Activated CD4-positive, CD25-positive, alpha-beta regulatory T cell treated with anti-CD3 and anti-CD28 coated beads, Interleukin-2, amount 50 U/mL, for 16 hours (primary cell): ENCODE measurements at regions not wholly inside any gene's neighbourhood (a gene's known extent, or its start where the extent isn't known, plus 50 kb on each side); places are given as distances from the start of the nearest gene placed in this dataset.
"Not testable (repeated sequence)": the region's sequence is repeated elsewhere in the genome, so short reads cannot be mapped to it uniquely, and the experiment has no call there.

Source experiments
- DNase-seq: peaks from one replicate; pipeline ENCODE4 v3.0.0-alpha.2; 2020; ENCODE audit warnings: low read depth, low spot score

DNA sequence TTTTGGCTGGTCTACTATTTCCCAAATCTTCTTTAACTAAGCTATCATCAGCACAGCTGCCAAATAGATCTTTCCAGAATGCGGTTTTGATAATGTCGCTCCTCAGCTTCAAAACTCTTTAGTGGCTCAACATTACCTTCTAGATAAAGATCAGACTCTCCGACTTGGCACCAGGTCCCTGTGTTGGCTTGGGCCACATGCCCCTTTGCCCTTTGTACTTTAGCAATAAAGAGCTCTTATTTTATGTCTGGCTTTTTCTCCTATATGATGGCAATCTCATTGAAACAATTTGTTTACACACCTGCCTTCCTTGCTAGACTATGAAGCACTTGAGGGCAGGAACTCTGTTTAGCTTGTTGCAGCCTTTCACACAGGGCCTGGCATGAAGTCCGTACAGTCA, 128.9 kb upstream of the GATA6 start:
- no peak for DNase-seq

DNA sequence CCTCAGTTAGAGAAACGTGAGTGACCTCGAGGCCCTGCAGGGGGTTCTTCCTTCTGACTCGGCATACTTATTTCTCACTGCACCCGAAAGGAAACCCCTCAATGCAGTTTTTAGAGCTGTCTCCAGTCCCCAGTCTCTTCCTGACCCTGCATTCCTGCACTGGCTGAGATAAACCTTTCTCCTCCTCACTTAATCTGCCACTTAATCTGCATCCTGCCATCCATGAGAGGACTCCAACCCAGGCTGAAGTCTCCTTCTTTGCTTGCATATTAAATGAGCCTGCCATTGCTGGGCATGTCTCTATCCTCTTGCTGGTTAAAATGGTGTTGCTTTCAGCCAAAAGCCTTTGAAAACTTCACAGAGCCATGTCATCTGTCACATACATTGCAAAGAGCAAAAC, 125.6 kb upstream of the GATA6 start:
- DNase-seq, result no peak

DNA sequence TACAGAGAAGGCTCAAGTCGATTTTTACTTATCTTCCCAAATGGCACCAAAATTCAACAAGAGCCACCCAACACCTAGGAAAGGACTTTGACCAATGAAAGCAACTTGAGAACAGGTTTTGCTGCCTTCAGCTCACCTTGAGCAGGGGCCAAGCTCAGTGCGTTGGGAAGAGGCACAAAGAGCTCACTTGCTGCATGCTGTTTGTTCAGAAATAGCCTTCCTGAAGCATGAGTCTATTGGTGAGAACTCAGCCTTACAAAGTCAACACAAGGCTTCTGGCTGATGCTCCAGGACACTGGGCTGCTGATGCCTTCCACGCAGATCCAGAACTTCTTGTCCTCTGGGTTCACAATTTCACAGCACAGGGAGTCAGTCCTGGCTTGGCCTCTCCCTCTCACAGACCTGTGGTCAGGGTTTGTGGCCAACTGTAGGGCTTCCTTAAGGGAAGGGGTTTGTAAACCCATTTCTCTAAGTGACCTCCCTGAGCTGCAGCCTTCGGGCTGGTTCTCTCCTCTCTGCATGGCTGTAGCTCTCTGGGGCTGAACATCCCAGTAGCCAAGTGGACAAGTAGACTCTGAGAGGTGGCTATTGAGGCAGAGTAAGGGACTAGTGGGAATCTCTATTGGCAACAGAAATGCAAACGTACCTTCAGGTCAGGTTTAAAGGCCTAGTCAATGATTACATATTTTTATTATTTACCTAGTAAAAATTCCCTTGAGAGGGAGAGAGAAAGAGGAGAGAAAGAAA, 124.7 kb upstream of the GATA6 start:
- no peak for DNase-seq

DNA sequence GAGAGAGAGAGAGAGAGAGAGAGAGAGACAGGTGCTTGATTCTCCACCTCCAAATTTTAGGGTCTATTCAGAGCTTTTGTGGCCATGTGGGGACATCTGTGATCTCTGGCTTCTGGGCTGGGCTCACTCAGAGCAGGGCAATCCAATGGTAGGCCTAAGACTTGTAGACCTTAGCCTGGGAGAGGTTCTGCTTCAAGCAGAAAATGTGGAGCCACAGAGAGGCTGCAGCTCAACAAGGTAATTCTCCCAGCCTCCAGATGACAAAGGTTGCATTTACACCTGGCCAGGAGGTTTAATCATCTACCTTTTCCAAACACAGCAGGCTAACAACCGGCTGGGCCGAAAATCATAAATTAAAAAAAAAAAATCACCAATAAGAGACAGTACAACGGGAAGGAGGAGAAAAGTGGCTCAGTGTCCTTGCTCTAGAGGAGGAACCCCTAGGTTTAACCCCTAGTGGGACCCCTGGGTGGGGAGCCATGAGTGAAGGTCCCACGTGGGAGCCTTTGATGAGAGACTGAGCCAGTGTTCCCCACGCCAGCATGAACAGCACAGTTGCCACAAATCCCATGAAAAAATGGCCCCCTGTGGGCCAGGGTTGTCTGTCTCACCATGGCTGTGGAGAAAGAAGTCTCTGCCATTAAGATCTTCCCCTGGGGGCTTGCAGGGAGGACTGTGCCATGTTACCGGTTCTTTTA, 124.0 kb upstream of the GATA6 start:
- DNase-seq, result no peak

DNA sequence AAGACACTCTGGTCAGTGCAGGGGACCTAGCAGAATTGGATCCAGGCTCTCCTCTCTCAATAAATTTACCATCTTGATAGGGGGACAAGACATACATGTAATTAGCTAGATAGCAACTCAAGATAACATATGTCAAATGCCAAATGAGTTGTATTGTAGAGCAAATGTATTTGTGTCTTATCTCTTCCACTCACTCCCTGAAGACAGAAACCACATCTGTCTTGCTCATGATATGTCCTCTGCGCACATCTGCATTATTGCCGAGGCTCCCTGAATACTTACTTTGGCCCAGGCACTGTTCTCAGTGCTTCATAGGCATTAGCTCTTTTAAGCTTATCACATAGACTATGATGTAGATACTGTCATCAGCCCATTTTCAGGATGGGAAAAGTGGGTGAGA, 122.9 kb upstream of the GATA6 start:
- no peak for DNase-seq

DNA sequence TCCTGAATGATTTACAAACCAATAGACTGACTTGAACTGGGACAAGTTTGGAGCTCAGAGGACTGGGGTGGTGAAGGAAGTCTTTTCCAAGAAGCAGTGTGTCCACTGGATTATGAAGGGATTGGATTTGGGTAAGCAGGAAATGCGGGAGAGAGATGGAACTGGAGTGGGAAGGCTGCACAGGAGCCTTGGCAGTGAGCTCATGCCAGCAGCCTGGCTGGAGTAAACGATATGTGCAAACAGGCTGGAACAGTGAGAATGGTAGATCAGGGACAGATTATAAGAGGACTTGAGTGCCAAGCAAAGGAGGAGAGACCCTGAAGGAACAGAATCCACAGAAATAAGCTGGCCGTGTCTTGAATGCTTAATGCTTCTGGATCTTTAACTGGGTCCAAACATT, 121.9 kb upstream of the GATA6 start:
- no peak for DNase-seq

DNA sequence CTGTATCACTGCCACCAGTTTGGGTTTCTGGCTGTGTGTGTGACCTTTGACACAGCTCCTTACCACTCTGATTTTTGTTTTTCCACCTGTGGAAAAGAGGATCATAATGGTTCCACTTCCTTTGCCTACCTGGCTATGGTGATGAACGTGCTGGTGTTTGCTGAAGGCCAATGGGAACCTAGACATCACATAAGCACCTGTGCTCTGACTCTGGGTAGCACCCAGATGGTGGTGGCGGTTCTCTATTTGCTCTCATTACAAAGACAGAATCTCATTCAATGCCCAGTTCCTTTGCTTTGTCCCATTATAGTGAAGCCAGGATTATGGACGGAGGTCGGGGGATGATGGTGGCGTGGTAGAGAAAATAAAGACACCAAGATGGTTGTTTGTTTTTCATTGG, 121.2 kb upstream of the GATA6 start:
- DNase-seq, result no peak

DNA sequence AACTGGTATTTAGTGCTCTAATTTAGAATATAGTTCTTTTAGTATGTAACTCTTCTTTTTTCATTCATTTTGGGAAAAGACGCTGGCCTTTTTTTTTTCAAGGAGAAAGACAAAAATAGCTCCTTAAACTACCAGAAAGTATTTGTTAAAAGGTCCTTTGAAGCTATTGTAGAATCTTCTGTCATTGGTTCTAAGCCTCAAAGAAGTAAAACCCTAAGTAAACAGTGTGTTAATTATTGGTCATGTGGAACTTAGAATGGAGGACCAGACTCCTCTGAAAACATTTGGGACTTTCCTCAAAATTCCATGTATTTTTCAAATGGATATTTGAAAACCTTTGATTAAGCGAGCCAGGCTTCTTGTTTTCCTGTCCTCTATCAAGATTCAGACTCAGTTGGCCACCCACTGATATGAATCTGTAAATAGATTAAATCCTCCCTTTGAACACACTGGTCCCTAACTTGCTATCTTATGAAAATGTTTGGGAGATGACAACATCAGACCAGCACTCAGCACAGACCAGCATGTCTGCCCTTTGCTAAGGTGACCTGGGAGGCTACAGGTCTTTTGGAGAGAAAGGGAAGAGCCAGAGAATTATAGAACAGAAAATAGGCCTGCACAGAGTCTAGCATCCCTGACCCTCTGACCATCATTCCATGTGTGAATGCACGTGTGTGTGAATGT, 120.3 kb upstream of the GATA6 start:
- DNase-seq, result no peak

DNA sequence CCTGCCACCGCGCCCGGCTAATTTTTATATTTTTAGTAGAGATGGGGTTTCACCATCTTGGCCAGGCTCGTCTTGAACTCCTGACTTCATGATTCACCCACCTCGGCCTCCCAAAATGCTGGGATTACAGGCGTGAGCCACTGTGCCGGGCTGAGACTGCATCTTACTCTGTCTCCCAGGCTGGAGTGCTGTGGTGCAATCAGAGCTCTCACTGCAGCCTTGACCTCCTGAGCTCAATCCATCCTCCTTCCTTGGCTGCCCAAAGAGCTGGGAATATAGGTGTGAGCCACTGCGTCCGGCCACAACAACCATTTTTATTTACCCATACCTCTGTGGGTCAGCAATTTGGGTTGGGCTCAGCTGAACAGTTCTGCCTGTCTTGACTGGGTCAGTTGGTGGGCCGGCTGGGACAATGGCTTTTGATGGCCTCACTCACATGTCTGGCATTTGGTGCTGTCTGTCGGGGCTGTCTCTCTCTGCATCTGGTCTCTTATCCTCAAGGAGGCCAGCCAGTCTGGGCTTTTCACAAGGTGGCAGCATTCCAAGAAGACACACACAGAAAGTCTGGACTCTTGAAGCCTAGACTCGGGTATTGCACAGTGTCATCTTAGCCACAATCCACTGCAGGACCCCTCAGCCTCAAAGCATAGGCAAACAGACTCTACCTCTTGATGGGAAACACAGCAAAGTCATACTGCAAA, 116.8 kb upstream of the GATA6 start:
- DNase-seq, result no peak

DNA sequence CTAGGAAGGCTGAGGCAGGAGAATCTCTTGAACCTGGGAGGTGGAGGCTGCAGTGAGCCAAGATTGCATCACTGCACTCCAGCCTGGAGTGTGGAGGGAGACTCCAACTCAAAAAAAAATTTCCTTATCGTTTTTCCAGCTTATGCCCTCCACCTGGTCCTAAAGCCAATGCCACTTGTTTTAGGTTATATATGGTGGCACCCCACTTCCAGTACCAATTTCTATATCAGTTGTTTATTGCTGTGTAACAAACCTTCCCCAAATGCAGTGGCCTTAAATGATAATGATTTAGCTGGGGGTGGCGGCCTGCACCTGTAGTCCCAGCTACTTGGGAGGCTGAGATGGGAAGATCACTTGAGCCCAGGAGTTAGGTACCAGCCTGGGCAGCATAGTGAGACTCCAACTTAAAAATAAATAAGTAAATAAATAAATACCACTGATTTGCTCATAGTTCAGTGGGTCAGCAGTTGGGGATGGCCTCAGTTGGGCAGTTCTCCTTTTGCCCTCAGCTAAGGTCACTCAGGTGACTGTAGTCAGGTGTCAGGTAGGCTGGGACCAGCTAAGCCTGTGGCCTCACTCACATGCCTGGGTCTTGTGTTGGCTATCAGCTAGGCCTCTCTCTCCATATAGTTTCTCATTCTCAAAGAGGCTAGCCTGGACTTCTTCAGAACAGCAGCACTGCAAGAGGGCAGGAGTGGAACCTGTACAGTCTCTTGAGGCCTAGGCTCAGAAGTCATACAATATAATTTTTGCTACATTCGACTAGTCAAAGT, 113.7 kb upstream of the GATA6 start:
- DNase-seq, result no peak

DNA sequence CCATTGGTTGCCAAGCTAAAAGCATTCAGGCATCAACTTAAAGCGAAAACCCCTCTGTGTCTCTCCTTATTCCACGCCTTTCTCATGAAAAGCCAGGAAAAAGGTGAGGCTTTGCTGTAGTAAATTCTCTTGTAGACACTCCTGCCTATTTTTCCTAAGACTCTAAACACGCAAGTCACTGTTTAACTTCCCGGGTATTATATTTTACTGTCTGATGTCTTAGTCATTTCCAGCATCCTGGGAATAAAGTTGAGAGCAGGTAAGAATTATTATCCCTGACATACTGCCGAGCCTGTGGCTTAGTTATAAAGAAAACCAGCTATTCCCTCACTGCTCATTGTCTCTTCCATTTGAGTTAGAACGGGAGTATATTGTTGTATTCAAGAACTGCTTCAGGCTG, 112.4 kb upstream of the GATA6 start:
- DNase-seq, result no peak

DNA sequence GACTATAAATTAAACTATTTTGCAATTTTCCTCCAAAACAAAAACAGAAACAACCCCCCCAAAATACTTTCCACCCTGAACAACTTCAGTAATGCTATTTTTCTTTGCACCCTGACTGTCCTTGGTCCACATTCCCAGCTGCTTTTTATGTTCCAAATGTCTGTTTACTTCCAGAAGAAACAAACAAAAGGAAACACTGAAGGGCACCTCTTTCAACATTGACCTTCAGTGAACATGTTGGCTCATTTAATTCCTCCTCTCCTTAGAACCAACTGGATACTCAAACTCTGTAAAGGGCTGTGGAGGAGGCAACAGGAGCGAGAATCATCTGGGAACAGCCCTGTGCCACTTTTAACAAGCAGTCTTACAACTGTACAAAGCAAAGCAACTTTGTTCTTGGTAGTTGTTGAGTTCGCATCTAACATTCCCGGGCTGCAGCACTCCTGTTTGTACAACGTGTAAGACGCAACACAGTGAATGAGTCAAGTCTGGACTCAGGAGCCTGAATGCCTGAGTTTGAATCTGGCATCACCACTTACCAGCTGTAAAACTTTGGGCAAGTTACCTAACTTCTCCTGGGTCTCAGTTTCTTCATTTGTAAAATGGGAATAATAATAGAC, 111.4 kb upstream of the GATA6 start:
- no peak for DNase-seq

DNA sequence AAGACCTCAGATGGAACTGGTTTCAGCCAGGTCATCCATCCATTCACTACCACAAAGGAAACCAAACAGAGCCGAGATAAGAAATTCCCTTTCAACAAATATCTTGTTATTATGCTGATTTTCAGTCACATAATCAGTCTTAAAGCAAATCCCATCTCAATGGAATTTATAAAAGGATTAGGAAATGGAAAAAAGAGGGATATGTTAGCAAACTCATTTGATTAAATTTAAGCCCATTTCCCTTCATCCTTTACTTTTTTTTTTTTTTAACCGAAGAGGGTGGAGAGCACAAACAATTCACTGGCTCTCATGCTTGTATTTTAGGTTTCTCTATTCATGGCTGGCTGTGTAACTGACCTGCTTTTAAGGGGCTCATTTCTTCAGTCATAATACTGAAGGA, 109.0 kb upstream of the GATA6 start:
- DNase-seq, result no peak

DNA sequence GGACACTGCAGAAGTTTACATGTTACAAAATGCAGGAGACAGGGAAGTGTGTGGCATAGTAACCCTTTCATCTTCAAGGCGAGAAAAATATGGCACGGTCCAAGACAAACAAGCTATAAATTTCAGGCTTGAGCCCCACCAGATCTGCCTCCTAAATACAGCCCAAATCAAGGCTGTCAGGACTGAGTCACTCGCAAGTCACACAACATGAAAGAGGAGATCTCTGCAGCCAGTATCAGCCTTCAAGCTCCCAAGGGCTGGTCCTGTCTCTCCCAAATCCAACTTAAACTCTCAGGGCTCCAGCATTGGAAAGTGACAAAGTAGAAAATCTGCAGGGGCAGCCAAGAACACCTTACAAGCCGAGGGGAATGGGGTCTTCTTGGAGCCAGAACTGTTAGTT, 106.3 kb upstream of the GATA6 start:
- DNase-seq, result no peak

DNA sequence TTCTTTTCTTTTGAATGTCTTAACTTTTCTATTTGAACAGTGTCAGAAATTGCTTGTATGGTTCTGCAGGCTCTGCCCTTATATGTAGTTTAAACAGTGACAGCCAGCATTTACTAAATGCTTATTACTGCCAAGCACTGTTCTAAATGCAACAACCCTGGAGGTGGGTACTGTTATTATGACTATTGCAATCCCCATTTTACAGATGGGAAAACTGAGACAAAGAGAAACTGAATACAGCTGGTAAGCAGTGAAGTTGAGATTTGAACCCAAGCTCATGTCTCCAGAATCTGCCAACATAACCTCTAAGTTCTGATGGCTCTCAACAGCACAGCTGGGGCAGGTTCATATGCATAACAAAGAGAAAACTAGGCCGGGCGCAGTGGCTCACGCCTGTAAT, 105.7 kb upstream of the GATA6 start:
- no peak for DNase-seq

DNA sequence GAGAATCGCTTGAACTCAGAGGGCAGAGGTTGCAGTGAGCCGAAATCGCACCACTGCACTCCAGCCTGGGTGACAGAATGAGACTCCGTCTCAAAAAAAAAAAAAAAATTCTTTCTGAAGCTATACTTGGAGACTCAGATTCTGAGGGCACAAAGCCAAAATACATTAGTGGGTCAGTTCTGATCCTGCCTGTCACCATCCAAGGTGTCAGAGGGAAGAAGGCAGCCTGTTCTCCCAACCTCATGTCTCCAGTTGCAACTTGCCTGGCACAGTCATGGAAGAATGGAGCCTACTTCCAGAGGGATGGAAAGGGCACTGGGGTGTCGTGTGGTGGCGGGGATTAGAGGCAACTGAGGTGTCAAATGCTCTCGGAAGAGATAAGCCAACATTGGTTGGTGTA, 104.8 kb upstream of the GATA6 start:
- DNase-seq, result no peak

DNA sequence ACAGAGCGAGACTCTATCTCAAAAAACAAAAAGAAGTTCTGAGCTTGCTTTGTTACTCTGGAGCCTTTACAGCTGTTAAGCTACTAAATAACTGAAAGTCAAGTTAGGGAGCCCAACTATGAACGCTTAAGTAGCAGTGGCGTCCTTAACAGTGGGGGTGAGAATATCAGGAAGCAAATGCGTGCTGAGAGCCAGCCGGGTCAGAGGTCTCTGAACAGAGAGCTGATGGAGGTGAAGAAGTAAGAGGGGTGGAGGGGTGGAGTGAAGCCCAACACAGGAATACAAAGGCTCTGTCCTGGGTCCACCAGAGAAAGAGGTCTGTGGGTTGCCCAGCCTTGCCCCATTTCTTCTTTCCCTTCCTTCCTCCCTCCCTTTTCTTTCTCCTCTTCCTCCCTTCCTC, 104.1 kb upstream of the GATA6 start:
- DNase-seq, result no peak

DNA sequence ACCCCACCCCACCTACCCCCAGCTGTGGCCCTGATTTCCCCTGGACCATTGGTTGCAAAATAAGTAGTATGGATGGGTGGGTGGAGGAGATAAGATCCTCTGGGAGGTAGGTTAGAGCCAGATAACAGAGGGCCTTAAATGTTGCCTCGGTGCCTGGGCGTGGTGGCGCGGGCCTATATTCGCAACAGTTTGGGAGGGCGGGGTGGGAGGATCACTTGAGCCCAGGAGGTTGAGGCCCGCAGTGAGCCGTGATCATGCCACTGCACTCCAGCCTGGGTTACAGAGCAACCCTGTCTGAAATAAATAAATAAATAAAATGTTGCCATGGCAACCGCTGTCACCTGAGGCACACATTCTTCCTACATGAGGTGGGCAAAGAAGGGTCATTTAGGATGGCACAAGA, 103.3 kb upstream of the GATA6 start:
- no peak for DNase-seq

DNA sequence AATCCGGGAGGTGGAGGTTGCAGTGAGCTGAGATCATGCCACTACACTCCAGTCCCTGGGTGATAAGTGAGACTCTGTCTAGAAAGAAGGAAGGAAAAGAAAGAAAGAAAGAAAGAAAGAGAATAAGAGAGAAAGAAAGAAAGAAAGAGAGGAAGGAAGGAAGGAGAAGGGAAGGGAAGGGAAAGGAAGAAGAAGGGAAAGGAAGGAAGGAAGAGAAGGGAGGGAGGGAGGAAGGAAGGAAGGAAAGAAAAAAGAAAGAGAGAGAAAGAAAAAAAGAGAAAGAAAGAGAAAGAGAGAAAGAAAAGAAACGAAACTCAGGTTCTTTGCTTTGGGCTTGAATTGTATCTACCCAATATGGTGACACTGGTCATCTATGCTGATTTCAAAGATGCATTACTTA, 102.3 kb upstream of the GATA6 start:
- DNase-seq, result no peak

DNA sequence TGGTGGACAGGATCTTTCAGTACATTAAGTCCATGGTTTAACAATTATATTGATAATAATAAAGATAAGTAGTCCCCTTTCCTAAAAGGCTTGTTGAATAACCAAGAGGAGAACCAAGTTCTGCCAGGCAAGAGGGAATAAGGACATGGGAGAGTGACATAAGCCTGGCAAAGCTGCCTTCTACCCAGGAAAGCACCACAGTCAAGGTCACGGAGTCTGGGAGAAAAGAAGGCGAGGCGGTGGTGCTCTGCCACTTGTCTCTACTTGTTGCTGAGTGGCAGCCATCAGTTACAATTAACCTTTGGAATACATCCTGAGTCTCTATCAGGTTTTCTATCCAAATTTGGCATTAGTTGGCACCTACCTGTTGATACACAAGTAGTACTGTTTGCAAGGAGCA, 101.7 kb upstream of the GATA6 start:
- DNase-seq, result no peak

DNA sequence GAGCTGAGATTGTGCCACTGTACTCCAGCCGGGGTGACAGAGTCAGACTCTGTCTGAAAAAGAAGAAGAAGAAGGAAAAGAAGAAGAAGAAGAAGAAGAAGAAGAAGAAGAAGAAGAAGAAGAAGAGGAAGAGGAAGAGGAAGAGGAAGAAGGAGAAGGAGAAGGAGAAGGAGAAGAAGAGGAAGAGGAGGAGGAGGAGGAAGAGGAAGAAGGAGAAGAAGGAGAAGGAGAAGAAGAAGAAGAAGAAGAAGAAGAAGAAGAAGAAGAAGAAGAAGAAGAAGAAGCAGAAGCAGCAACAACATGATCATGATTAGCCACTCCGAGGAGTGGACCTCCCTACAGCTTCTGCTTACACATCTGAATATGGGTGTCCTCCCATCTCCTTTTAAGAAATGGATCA, 100.6 kb upstream of the GATA6 start:
- not testable (repeated sequence) for DNase-seq
